NCI-H82 (cell line): ENCODE measurements at regions not wholly inside any gene's neighbourhood (a gene's known extent, or its start where the extent isn't known, plus 50 kb on each side); places are given as distances from the start of the nearest gene placed in this dataset.
A peak's percentile ranks its signal among the peaks of the same experiment; 100 is the strongest.

Experiments used
- DNase-seq: peaks from one replicate; lab custom pipeline; 2025; lab: John Stamatoyannopoulos, UW

DNA sequence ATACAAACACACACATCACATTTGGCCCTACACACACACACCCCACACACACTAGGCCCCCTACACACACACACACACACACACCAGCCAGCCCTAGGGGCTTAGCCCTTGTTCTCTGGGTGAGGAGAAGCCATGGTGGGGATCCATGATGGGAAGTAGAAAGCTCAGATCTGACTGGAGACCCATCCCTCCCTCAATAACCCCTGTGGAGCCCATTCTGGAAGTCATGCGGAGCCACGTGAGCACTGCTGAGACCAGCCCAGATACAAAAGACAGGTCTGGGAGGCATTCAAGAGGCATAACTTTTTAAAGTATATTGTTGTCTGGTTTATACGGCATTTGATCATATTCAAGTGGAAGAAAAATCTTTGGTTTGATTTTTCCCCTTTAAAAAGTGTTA, 448.5 kb downstream of the SOX6 start:
- DNase-seq, result peak; percentile 1

DNA sequence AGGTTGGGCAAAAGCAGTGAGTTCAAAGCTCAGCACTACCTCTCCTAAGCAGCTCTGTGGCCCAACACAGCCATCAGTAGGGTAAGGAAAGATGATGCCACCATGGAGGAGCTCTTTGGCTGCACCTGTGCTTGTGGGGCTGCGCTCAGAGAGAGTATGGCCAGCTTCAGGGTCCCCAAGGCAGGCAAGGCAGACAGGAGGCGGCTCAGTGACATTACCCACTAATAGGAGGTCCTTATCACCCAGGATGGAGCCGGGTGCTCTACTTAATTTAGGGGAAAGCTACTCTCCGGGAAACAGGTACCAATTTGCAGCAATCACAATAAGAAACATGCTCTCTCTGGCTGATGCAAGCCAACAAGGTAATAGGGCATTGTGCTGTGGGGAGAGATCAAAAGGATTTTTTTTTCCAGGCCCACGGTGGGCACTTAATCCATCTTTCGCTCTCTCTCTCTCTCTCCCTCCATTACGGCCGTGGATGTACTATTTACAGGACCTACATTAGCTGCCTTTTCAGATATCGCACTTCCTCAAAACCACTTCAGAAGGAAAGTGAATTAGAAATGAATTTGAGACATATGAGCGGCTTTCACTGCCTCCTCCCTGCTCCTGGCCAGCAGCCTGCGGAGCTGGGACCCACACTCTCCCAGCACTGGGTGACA, 446.3 kb downstream of the SOX6 start:
- no peak for DNase-seq

DNA sequence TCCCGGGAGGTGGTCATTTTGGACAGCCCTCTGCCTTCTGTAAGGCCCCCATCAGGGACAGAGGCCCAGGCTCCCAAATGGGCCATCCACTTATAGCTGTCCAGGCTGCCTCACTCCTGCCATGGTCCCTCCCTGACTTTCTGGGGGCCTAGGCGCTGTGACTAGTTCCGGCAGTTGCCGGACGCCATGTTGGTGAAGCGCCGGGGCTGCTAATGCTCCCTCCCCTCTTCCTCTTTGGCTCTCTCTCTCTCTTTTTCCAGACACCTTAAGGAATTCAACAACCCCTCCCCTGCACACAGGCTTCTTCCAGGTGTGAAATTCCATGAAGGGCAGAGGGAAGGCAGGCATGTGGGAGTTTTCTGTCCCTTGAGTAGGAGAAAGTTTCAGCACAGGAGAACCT, 445.6 kb downstream of the SOX6 start:
- no peak for DNase-seq

DNA sequence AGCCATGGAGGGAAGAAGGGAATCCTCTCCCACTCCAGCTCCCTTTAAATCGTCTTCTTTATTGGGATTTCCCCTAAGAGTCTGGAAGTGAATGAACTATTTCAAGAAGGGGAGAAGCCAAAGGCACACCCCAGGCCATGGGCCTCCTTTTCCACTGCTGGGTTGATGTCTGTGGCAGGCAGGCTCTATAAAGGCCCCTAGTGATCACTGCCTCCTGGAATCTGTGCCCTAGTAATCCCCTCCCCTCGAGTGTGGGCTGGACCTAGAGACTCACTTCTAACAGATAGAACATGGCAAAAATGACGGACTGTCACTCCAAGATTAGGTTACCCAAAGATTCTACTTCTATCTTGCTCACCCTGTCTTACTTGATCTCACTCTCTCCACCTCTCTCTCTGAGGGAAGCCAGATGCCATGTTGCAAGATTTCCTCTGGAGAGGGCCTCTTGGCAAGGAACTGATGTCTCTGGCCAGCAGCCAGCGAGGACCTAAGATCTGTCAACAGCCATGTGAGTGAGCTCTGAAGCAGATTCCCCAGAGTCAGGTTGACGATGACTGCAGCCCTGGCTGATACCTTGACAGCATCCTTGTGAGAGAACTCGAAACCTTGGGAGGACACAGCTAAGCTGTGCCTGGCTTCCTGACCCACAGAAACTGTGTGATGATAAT, 444.8 kb downstream of the SOX6 start:
- peak; percentile 1 for DNase-seq

DNA sequence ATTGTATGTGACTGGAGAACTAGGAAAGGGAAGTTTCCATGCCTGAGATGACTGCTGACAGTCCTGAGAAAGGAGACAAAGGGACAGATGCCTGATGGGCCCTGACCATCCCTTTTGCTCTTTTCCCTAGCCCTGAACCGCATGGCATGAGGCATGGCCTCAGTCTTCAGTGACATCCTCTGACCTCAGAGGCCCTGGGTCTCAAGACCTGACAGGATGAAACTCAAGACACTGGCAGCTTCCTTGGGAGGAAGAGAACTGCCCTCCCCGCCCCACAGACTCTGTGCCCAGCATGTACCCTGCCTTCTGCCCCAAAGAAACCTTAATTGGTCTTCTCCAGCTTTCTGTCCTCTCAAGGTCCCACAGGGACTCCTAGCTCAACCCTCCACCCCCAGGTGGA, 444.1 kb downstream of the SOX6 start:
- no peak for DNase-seq

DNA sequence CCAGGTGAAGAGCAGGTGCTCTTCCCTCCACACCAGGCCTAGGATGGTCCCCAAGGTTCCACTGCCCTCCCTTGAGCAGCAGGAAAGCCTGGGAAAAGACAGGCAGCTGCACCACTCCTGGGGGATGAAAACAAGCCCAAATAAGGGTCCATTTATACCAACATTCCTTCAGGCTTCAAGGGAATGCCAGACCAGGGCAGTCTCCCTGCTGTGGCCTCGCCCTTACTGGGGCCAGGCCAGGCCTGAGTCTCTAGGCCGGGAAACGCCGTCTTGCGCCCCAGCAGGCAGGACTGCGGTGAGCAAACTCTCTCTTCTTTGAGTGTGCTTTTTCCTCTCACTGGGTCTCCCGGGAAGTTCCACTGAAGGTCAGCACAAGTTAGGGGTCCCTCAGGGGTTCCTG, 443.5 kb downstream of the SOX6 start:
- DNase-seq, result no peak

DNA sequence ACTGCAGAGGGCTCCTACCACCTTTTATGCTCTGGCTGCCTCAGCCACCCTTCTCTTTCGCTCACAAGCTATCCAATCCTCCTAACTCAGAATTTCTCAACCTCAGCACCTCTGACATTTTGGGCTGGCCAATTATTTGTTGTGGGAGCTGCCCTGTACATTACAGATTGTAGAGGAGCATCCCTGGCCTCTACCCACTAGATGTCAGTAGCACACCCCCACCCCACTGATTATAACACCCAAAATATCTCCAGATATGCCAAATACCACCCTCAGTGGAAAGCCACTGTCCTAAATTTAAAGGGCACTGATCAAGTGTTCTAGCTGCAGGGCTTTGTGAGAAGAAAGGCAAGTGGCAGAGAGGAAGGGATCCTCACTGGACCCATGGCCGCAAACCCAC, 443.1 kb downstream of the SOX6 start:
- DNase-seq, result peak; percentile 1
